ENCODE measurements at regions not wholly inside any gene's neighbourhood (a gene's known extent, or its start where the extent isn't known, plus 50 kb on each side); places are given as distances from the start of the nearest gene placed in this dataset.

GRCh38 chr2:6213056-6213780 is 521.0 kb downstream of the SOX11 start:
- no peaks in the 10 kb centered on the region for H3K27me3 ChIP-seq (ENCODE audit: control insufficient read depth, insufficient read depth, low read length)
- no peak for ATAC-seq
- intact Hi-C loops (cut with micrococcal nuclease; ENCODE audit: unreplicated experiment): no loop called here
- no peak overlapping the region for H3K27ac ChIP-seq (ENCODE audit: low read length)
- H3K36me3 ChIP-seq (ENCODE audit: control insufficient read depth, insufficient read depth, low read length): no peaks in the 10 kb centered on the region
- TF ChIP-seq CTCF (IDR thresholded peaks at IDR 0.05) (no peak), REST (IDR thresholded peaks at IDR 0.05; ENCODE audit: insufficient read depth in 1 of 2, low read depth in 2 of 2, low read length in 1 of 2) (no peak), TCF7L2 (IDR thresholded peaks at IDR 0.05; ENCODE audit: low read depth, low read length) (no peak), POLR2AphosphoS5 (IDR thresholded peaks at IDR 0.05; ENCODE audit: low read depth, low read length) (no peak), SIN3A (IDR thresholded peaks at IDR 0.05; ENCODE audit: borderline replicate concordance, insufficient read depth, low read depth, low read length) (no peak)
- CTCF ChIA-PET: no interaction called here
- no TSS peak for BruUV-seq (replicated peaks)
- in situ Hi-C loops (cut with HindIII; ENCODE audit: low pct_unique_long_range_greater_than_20kb, low sequenced_read_pairs): no loop called here
- no peak for DNase-seq (ENCODE audit: low read depth, low spot score)
- H3K4me1 ChIP-seq (ENCODE audit: control insufficient read depth, insufficient read depth, low read length): no peaks in the 10 kb centered on the region
- H3K9me3 ChIP-seq (ENCODE audit: control insufficient read depth, insufficient read depth, low read depth, low read length): no peaks in the 10 kb centered on the region
- H3K4me3 ChIP-seq (ENCODE audit: low read depth in 2 of 2, low read length in 2 of 2): no peak overlapping the region
- POLR2A ChIA-PET: no interaction called here

GRCh38 chr2:6214471-6214870 is 522.3 kb downstream of the SOX11 start:
- no peaks in the 10 kb centered on the region for H3K36me3 ChIP-seq (ENCODE audit: control insufficient read depth, insufficient read depth, low read length)
- DNase-seq (ENCODE audit: low read depth, low spot score): no peak
- POLR2A ChIA-PET: no interaction called here
- ATAC-seq: no peak
- intact Hi-C loops (cut with micrococcal nuclease; ENCODE audit: unreplicated experiment): no loop called here
- H3K4me1 ChIP-seq (ENCODE audit: control insufficient read depth, insufficient read depth, low read length): no peaks in the 10 kb centered on the region
- in situ Hi-C loops (cut with HindIII; ENCODE audit: low pct_unique_long_range_greater_than_20kb, low sequenced_read_pairs): no loop called here
- CTCF ChIA-PET: no interaction called here
- no peak overlapping the region for H3K4me3 ChIP-seq (ENCODE audit: low read depth in 2 of 2, low read length in 2 of 2)
- BruUV-seq (replicated peaks): no TSS peak
- no peak; the same call in 1 of the 2 replicates for TF ChIP-seq CTCF (IDR thresholded peaks at IDR 0.05)
- no peak for TF ChIP-seq TCF7L2 (IDR thresholded peaks at IDR 0.05; ENCODE audit: low read depth, low read length)
- TF ChIP-seq POLR2AphosphoS5 (IDR thresholded peaks at IDR 0.05; ENCODE audit: low read depth, low read length): no peak
- H3K27ac ChIP-seq (ENCODE audit: low read length): no peak overlapping the region
- H3K27me3 ChIP-seq (ENCODE audit: control insufficient read depth, insufficient read depth, low read length): no peaks in the 10 kb centered on the region
- no peaks in the 10 kb centered on the region for H3K9me3 ChIP-seq (ENCODE audit: control insufficient read depth, insufficient read depth, low read depth, low read length)
